ENCODE measurements at regions not wholly inside any gene's neighbourhood (a gene's known extent, or its start where the extent isn't known, plus 50 kb on each side); places are given as distances from the start of the nearest gene placed in this dataset.

DNA sequence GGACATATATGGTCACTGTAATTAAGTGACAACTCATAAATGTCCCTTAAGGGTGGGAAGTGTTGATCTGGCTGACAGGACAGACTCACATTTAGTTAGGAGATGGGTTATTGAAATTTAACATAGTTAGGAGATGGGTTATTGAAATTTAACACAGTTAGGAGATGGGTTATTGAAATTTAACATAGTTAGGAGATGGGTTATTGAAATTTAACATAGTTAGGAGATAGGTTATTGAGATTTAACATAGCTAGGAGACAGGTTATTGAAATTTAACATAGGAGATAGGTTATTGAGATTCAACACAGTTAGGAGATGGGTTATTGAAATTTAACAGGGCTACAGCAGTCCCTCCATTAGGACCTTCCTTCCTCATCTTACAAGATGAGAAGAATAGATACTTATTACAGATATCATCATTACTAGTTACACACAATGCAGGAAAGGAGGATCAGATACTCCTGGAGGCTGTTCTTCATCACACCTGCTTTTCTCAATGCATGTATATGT is 98.5 kb downstream of the MTNR1B start:
- intact Hi-C loops (cut with micrococcal nuclease), result no loop called here
- no peaks in the 10 kb centered on the region for H3K36me3 Mint-ChIP-seq (ENCODE audit: insufficient read depth, unreplicated experiment)
- POLR2A ChIA-PET, result interaction anchor here (0.6 kb wide), 2 partner anchors 112 to 291 kb away, joined by 3 read pairs; no protein-coding TSS in a partner anchor

DNA sequence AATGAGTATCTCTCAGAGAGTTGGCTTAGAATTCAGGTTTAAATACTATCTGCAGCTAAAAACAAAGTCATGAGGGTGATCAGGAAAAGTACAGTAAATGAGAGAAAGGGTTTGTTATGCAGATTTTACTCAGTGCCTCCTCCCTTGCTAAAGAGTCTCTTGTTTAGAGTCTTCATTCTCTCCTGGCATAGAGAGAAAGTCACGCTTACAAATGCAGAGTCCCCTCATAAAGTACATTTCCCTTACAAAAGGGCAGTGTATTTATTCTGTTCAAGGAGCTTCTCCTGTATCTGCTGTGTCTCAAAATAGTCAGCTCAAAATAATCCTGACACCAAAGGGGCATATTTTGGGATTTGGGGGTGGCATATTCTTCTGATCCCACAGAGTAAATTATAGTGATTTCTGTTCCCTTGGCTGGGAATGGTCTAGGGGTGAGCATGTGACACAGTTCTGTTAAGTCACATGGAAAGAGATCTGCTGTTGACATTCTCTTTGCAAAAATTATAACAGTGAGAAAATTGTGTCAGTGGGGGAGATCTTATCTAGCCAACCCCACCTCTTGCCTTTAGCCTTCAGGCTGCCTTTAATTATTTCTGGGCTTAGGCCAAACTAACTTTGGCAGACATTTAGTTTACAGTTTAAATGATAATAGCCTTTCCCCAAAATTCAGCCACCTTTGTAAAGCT is 102.9 kb downstream of the MTNR1B start:
- CTCF ChIA-PET, result interaction anchor here (0.5 to 1.5 kb wide), 2 partner anchors 13 to 17 kb away, joined by 3 to 6 read pairs; no protein-coding TSS in a partner anchor
- POLR2A ChIA-PET, result no interaction called here

More for the DNA sequence above, 98.5 kb downstream of the MTNR1B start:
- H3K4me3 Mint-ChIP-seq (ENCODE audit: unreplicated experiment), result no peak overlapping the region
- H3K27ac Mint-ChIP-seq (ENCODE audit: low read depth, unreplicated experiment), result no peak overlapping the region
- TF ChIP-seq CTCF (IDR thresholded peaks at IDR 0.05; ENCODE audit: unreplicated experiment), result no peak
- no peak for DNase-seq (ENCODE audit: unreplicated experiment)
- CTCF ChIA-PET, result interaction anchor here (0.9 to 1.2 kb wide), 2 partner anchors 13 to 93 kb away, joined by 4 to 5 read pairs; no protein-coding TSS in a partner anchor
- H3K27me3 Mint-ChIP-seq (ENCODE audit: insufficient read depth, unreplicated experiment), result no peaks in the 10 kb centered on the region
- H3K9me3 Mint-ChIP-seq (ENCODE audit: unreplicated experiment), result no peaks in the 10 kb centered on the region
- no TSS peak for BruUV-seq (replicated peaks)
- H3K4me1 Mint-ChIP-seq (ENCODE audit: insufficient read depth, unreplicated experiment), result no peaks in the 10 kb centered on the region

DNA sequence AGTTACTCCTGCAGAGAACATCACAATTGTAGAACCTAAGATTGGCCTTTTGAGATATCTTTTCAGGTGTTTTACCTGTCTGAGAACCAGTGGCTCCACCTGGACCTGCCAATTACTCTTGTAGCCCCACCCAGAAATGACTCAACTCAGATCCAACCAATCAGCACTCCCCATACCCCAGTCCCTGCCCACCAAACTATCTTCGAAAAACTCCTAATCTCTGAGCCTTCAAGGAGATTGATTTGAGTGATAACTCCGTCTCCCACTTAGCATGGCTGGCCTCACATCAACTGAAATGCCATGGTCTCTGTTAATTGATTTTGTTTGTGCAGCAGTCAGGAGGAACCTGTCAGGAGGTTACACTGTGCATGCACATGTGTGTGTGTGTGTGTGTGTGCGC is 103.6 kb downstream of the MTNR1B start:
- ChIA-PET CTCF (interaction anchor here (0.5 to 1.5 kb wide), 2 partner anchors 12 to 17 kb away, joined by 3 to 6 read pairs; no protein-coding TSS in a partner anchor), POLR2A (no interaction called here)
- Mint-ChIP-seq H3K36me3 (ENCODE audit: insufficient read depth, unreplicated experiment) (no peaks in the 10 kb centered on the region), H3K27me3 (ENCODE audit: insufficient read depth, unreplicated experiment) (no peaks in the 10 kb centered on the region), H3K4me1 (ENCODE audit: insufficient read depth, unreplicated experiment) (no peaks in the 10 kb centered on the region), H3K27ac (ENCODE audit: low read depth, unreplicated experiment) (no peak overlapping the region), H3K4me3 (ENCODE audit: unreplicated experiment) (no peak overlapping the region), H3K9me3 (ENCODE audit: unreplicated experiment) (peaks cover 7% of the 10 kb centered on the region)
- BruUV-seq (replicated peaks), result no TSS peak
- intact Hi-C loops (cut with micrococcal nuclease), result no loop called here
- no peak for TF ChIP-seq CTCF (IDR thresholded peaks at IDR 0.05; ENCODE audit: unreplicated experiment)
- no peak for DNase-seq (ENCODE audit: unreplicated experiment)

More for the DNA sequence above, 102.9 kb downstream of the MTNR1B start:
- no TSS peak for BruUV-seq (replicated peaks)
- Mint-ChIP-seq H3K27me3 (ENCODE audit: insufficient read depth, unreplicated experiment) (no peaks in the 10 kb centered on the region), H3K4me1 (ENCODE audit: insufficient read depth, unreplicated experiment) (no peaks in the 10 kb centered on the region), H3K36me3 (ENCODE audit: insufficient read depth, unreplicated experiment) (no peaks in the 10 kb centered on the region), H3K4me3 (ENCODE audit: unreplicated experiment) (no peak overlapping the region), H3K9me3 (ENCODE audit: unreplicated experiment) (peaks cover 7% of the 10 kb centered on the region), H3K27ac (ENCODE audit: low read depth, unreplicated experiment) (no peak overlapping the region)
- intact Hi-C loops (cut with micrococcal nuclease), result no loop called here
- no peak for DNase-seq (ENCODE audit: unreplicated experiment)
- TF ChIP-seq CTCF (IDR thresholded peaks at IDR 0.05; ENCODE audit: unreplicated experiment), result no peak

DNA sequence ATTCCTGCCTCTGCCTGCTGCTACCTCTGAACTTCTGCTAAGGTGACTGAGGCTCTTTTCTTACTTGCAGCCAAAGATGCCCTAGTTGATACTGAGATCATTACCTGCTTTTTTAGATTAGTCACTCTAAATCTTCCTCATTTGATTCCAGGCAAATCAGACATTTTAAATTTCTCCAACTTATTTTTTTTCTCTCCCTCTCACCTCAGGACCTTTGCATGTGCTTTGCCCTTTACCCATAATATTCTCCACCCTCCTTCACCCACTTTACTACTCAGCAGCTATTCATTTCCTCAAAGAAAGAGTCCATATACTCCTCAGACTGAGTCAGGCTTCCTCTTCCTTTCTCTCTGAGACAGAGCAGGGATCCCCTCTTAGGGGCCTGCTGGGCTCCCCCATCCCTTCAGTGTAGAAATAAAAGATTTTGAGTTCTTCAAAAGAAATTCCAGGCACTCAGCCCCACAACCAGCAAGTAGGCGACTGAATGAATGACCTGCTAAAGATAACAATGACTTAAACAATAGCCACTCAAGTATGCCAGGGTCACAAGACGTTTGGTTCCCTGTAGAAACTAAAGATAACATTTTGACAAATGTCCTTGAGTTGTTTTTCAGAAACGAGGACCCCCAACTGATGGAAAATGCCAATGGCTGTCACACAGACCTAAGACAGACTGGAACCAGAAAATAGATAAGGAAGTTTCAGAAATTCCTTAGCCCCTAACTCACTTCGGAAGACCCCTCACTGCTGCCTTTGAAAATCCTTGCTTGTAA is 104.2 kb downstream of the MTNR1B start:
- POLR2A ChIA-PET, result no interaction called here
- no peak for TF ChIP-seq CTCF (IDR thresholded peaks at IDR 0.05; ENCODE audit: unreplicated experiment)
- intact Hi-C loops (cut with micrococcal nuclease), result no loop called here
- H3K27me3 Mint-ChIP-seq (ENCODE audit: insufficient read depth, unreplicated experiment), result no peaks in the 10 kb centered on the region
- CTCF ChIA-PET, result no interaction called here
- no peak for DNase-seq (ENCODE audit: unreplicated experiment)
- no peak overlapping the region for H3K27ac Mint-ChIP-seq (ENCODE audit: low read depth, unreplicated experiment)
- no peaks in the 10 kb centered on the region for H3K36me3 Mint-ChIP-seq (ENCODE audit: insufficient read depth, unreplicated experiment)
- no TSS peak for BruUV-seq (replicated peaks)
- peaks cover 7% of the 10 kb centered on the region for H3K9me3 Mint-ChIP-seq (ENCODE audit: unreplicated experiment)
- no peak overlapping the region for H3K4me3 Mint-ChIP-seq (ENCODE audit: unreplicated experiment)
- H3K4me1 Mint-ChIP-seq (ENCODE audit: insufficient read depth, unreplicated experiment), result no peaks in the 10 kb centered on the region
